Heart right ventricle (tissue), 16 donors: ENCODE measurements at regions not wholly inside any gene's neighbourhood (a gene's known extent, or its start where the extent isn't known, plus 50 kb on each side); places are given as distances from the start of the nearest gene placed in this dataset.

Experiments used
- ATAC-seq, 8 donors: fragments of 200-7000 bp; cut with Tn5 transposase; one replicate each; pipeline ENCODE4 v1.9.1; 2020; ENCODE audit warnings: mild to moderate bottlenecking in 8 of 8, moderate library complexity in 8 of 8, moderate number of reproducible peaks in 1 of 8
- DNase-seq, 2 donors: peaks; one replicate each; pipeline ENCODE4 v3.0.0-alpha.2; 2020
- H3K27ac ChIP-seq, 10 donors: fragments of 200-600 bp; sonication (generic) in 2 of 10; one replicate each; pipeline versions ENCODE4 v1.5.0 to v1.8.0; 2020 to 2022; ENCODE audit warnings: mild to moderate bottlenecking in 3 of 10
- H3K27me3 ChIP-seq, 7 donors: fragments of 200-600 bp; one replicate each; pipeline ENCODE4 v1.8.0; 2021 to 2022; ENCODE audit warnings: mild to moderate bottlenecking in 2 of 7
- H3K36me3 ChIP-seq, 9 donors: fragments of 200-600 bp; sonication (generic) in 1 of 9; one replicate each; pipeline versions ENCODE4 v1.5.0 to v1.8.0; 2020 to 2022; ENCODE audit warnings: mild to moderate bottlenecking in 2 of 9
- H3K4me1 ChIP-seq, 9 donors: fragments of 200-600 bp; sonication (generic) in 1 of 9; one replicate each; pipeline versions ENCODE4 v1.5.0 to v1.8.0; 2020 to 2022; ENCODE audit warnings: mild to moderate bottlenecking in 4 of 9
- H3K4me3 ChIP-seq, 10 donors: fragments of 200-600 bp; sonication (generic) in 2 of 10; one replicate each; pipeline versions ENCODE4 v1.5.0 to v1.8.0; 2020 to 2022; ENCODE audit warnings: mild to moderate bottlenecking in 7 of 10, moderate library complexity in 2 of 10
- H3K9me3 ChIP-seq, 11 donors: fragments of 200-600 bp in 10 of 11; sonication (generic) in 2 of 11; one replicate each; pipeline versions ENCODE4 v1.5.0 to v1.8.0; 2013 to 2022; ENCODE audit warnings: mild to moderate bottlenecking in 2 of 11, control low read depth in 1 of 11, moderate library complexity in 1 of 11
- CTCF ChIP-seq, 9 donors: fragments of 200-600 bp; sonication (generic) in 2 of 9; IDR thresholded peaks; one replicate each; pipeline versions ENCODE4 v1.5.0 to v1.8.0; 2021 to 2022; ENCODE audit warnings: antibody characterized with exemption in 9 of 9, mild to moderate bottlenecking in 5 of 9, moderate library complexity in 1 of 9
- WGBS, 2 donors: extraction: QIAGEN DNeasy Blood & Tissue Kit; methylation state at CpG; one replicate each; pipeline ENCODE4 v1.1.7; 2013; ENCODE audit warnings: inconsistent platforms in 1 of 2; 5-methylcytosine and 5-hydroxymethylcytosine counted together
- intact Hi-C, 10 donors: fragments of 100-400 bp; cut with DNase I; formaldehyde crosslinking; loops; one replicate each; pipeline versions ENCODE4 v1.11.1 to v1.14.2; 2022
- donor health status: Arrhythmogenic right ventricular cardiomyopathy.
- donor health status: ischemic (EF 13 %, LVEDD 7.1; RV severe dilation, severe dysfunction).
- donor health status: healthy with polysubstance abuse.
- donor health status: DM: no; HTN: yes; CAD: no.
- donor health status: DM: no; HTN: no; CAD: no.
- donor health status: ischemic (EF 25% LVEDD 6.9; RV normal size, moderate dysfunction).
- donor health status: ischemic (EF 25% LVEDD 5.7; RV mildly dilated, moderate dysfunction).
- donor health status: healthy.
- donor health status: DM: yes; HTN: yes; CAD: no.
- donor health status: Ischemic cardiomyopathy.
- donor health status: ischemic (EF 35%, LVEDD 5.7; RV mildly dilated, moderate dysfunction).
- donor health status: nonischemic (EF 11% LVEDD 7.7; RV severe dilation, severe dysfunction).
- donor health status: DM: yes; HTN: yes; CAD: no.
- donor health status: PGD.
- donor health status: ischemic (EF 29% LVEDD 5.4; RV normal size, mild dysfunction).
- donor health status: nonischemic (EF 23%, LVEDD 6.1; RV moderate dilation, normal function).

- intact Hi-C loops, result no loop called here
- Histone ChIP-seq H3K27ac (no peak overlapping the region), H3K9me3 (peaks cover 0 to 6% (median 0%) of the 10 kb centered on the region in 11 donors), H3K36me3 (no peaks in the 10 kb centered on the region), H3K27me3 (no peaks in the 10 kb centered on the region), H3K4me1 (no peaks in the 10 kb centered on the region), H3K4me3 (no peak overlapping the region)
- no peak for TF ChIP-seq CTCF (IDR thresholded peaks at IDR 0.05)
- ATAC-seq (no peak), DNase-seq (no peak)
- WGBS, 2 donors, result 96 to 97% methylated on average over 8 of the region's 8 CpGs
These were observed 368.6 kb downstream of the CTTN start for GRCh38 chr11:70766901-70767300.

- H3K4me3 ChIP-seq, result no peak overlapping the region
- no peaks in the 10 kb centered on the region for H3K27me3 ChIP-seq
- DNase-seq, result no peak
- no peak for TF ChIP-seq CTCF (IDR thresholded peaks at IDR 0.05)
- 87 to 88% methylated on average over 10 of the region's 10 CpGs for WGBS, 2 donors
- intact Hi-C loops, result no loop called here
- ATAC-seq, result no peak
- no peaks in the 10 kb centered on the region for H3K4me1 ChIP-seq
- H3K36me3 ChIP-seq, result no peaks in the 10 kb centered on the region
- peaks cover 0 to 6% (median under 1%) of the 10 kb centered on the region in 11 donors for H3K9me3 ChIP-seq
- H3K27ac ChIP-seq, result no peak overlapping the region
These were observed 370.2 kb downstream of the CTTN start for GRCh38 chr11:70768346-70769095.

GRCh38 chr11:70769106-70769505, 370.8 kb downstream of the CTTN start:
- DNase-seq (no peak), ATAC-seq (peak in 1 of 8 donors; percentile 33)
- peaks cover 0 to 12% (median 3%) of the 10 kb centered on the region in 11 donors for H3K9me3 ChIP-seq
- intact Hi-C loops, result no loop called here
- no peak for TF ChIP-seq CTCF (IDR thresholded peaks at IDR 0.05)
- no peak overlapping the region for H3K27ac ChIP-seq
- H3K36me3 ChIP-seq, result no peaks in the 10 kb centered on the region
- H3K4me1 ChIP-seq, result no peaks in the 10 kb centered on the region
- H3K4me3 ChIP-seq, result no peak overlapping the region
- no peaks in the 10 kb centered on the region for H3K27me3 ChIP-seq
- WGBS, 2 donors, result 78 to 85% methylated on average over 14 of the region's 14 CpGs

GRCh38 chr11:70769521-70769920, 371.2 kb downstream of the CTTN start:
- no peak for DNase-seq
- TF ChIP-seq CTCF (IDR thresholded peaks at IDR 0.05), result no peak
- WGBS, 2 donors, result 86% methylated on average over 8 of the region's 8 CpGs
- ATAC-seq, result no peak
- H3K4me3 ChIP-seq, result no peak overlapping the region
- H3K27ac ChIP-seq, result no peak overlapping the region
- H3K4me1 ChIP-seq, result no peaks in the 10 kb centered on the region
- H3K36me3 ChIP-seq, result no peaks in the 10 kb centered on the region
- H3K27me3 ChIP-seq, result no peaks in the 10 kb centered on the region
- peaks cover 0 to 13% (median 3%) of the 10 kb centered on the region in 11 donors for H3K9me3 ChIP-seq
- intact Hi-C loops, result no loop called here
